H1 (cell line): ENCODE measurements at regions not wholly inside any gene's neighbourhood (a gene's known extent, or its start where the extent isn't known, plus 50 kb on each side); places are given as distances from the start of the nearest gene placed in this dataset.

Experiments used
- CTCF ChIA-PET: fragments of 300-600 bp; sonication (Branson Sonifier 250); formaldehyde crosslinking; loops from one replicate; lab custom pipeline; 2021; ENCODE audit not compliant: partially characterized antibody; lab: Charles Lee
- POLR2A ChIA-PET: fragments of 300-600 bp; sonication (Branson Sonifier 250); formaldehyde crosslinking; loops from one replicate; lab custom pipeline; 2021; ENCODE audit warnings: inconsistent platforms; ENCODE audit not compliant: partially characterized antibody; lab: Charles Lee
- DNase-seq, 2 experiments: peaks; one replicate each; pipeline versions ENCODE4 v3.0.0 to v3.0.0-alpha.2; 2010 to 2022; ENCODE audit warnings: low spot score in 2 of 2, low read depth in 1 of 2, mixed read lengths in 1 of 2
- FAIRE-seq: peaks from 2 replicates; lab custom pipeline; 2011; peaks lifted over from hg19 to GRCh38; lab: Jason Lieb, UNC
- H2AFZ ChIP-seq: 2 replicates; pipeline ENCODE4 v1.8.1; 2012; ENCODE audit warnings: low read length, inconsistent platforms
- H2AK5ac ChIP-seq: 2 replicates; pipeline ENCODE4 v1.6.1; 2013; ENCODE audit warnings: low read depth, low read length
- H2BK120ac ChIP-seq: replicated peaks from 2 replicates; pipeline ENCODE3; 2013; ENCODE audit warnings: low read depth, low read length, inconsistent platforms
- H2BK12ac ChIP-seq: 2 replicates; pipeline ENCODE4 v1.6.1; 2013; ENCODE audit warnings: low read depth, low read length
- H2BK15ac ChIP-seq: 2 replicates; pipeline ENCODE4 v1.6.1; 2013; ENCODE audit warnings: low read length
- H2BK20ac ChIP-seq: 2 replicates; pipeline ENCODE4 v1.6.1; 2013; ENCODE audit warnings: low read length
- H2BK5ac ChIP-seq: 2 replicates; pipeline ENCODE4 v1.6.1; 2013; ENCODE audit warnings: low read depth, low read length
- H3K14ac ChIP-seq: 2 replicates; pipeline ENCODE4 v1.6.1; 2013; ENCODE audit warnings: inconsistent platforms; ENCODE audit not compliant: insufficient read length
- H3K18ac ChIP-seq: 2 replicates; pipeline ENCODE4 v1.6.1; 2013; ENCODE audit warnings: low read length; ENCODE audit errors: extremely low read depth
- H3K23ac ChIP-seq: 2 replicates; pipeline ENCODE4 v1.6.1; 2013; ENCODE audit warnings: inconsistent platforms; ENCODE audit not compliant: insufficient read length
- H3K23me2 ChIP-seq: 2 replicates; pipeline ENCODE4 v1.6.1; 2013; ENCODE audit warnings: low read depth, low read length
- H3K27ac ChIP-seq: 2 replicates; pipeline ENCODE4 v1.6.1; 2011; ENCODE audit warnings: low read depth, low read length, inconsistent platforms
- H3K27me3 ChIP-seq, 4 experiments: replicated peaks in 1 of 4; 1 replicate in 1 of 4; 2 replicates in 3 of 4; pipeline versions ENCODE4 v1.6.1 to v1.8.1; 2011 to 2013; ENCODE audit warnings: low read length in 3 of 4, mild to moderate bottlenecking in 3 of 4, inconsistent platforms in 2 of 4, mixed read lengths in 2 of 4, moderate library complexity in 1 of 4; ENCODE audit not compliant: control insufficient read depth in 3 of 4, insufficient read depth in 3 of 4; ENCODE audit errors: extremely low read depth in 1 of 4
- H3K36me3 ChIP-seq, 4 experiments: 2 replicates each; pipeline versions ENCODE4 v1.6.1 to v1.8.1; 2011 to 2013; ENCODE audit warnings: mild to moderate bottlenecking in 4 of 4, low read length in 3 of 4, moderate library complexity in 2 of 4, control low read depth in 1 of 4, inconsistent platforms in 1 of 4; ENCODE audit not compliant: insufficient read depth in 4 of 4, control insufficient read depth in 2 of 4
- H3K4ac ChIP-seq: replicated peaks from 2 replicates; pipeline ENCODE3; 2013; ENCODE audit warnings: low read length, low read depth, mixed read lengths, inconsistent platforms; ENCODE audit not compliant: insufficient read length
- H3K4me1 ChIP-seq, 4 experiments: replicated peaks in 1 of 4; 1 replicate in 1 of 4; 2 replicates in 3 of 4; pipeline versions ENCODE4 v1.6.1 to v1.8.1; 2011 to 2013; ENCODE audit warnings: low read length in 3 of 4, inconsistent platforms in 2 of 4, mixed read lengths in 1 of 4; ENCODE audit not compliant: insufficient read depth in 4 of 4, control insufficient read depth in 3 of 4
- H3K4me2 ChIP-seq, 2 experiments: 2 replicates each; pipeline versions ENCODE4 v1.6.1 to v1.8.1; 2011 to 2013; ENCODE audit warnings: low read depth in 2 of 2, low read length in 2 of 2, control low read depth in 1 of 2, inconsistent platforms in 1 of 2, mild to moderate bottlenecking in 1 of 2; ENCODE audit not compliant: insufficient read depth in 1 of 2
- H3K4me3 ChIP-seq, 4 experiments: fragments of 200-600, 300-600 bp in 1 of 4; sonication (generic), shearing (Covaris generic), sonication (Bioruptor Twin) in 1 of 4; 2 replicates each; pipeline versions ENCODE4 v1.5.1 to v1.8.1; 2011 to 2016; ENCODE audit warnings: low read length in 4 of 4, low read depth in 3 of 4, control low read depth in 2 of 4, inconsistent platforms in 2 of 4, mild to moderate bottlenecking in 2 of 4, mixed read lengths in 1 of 4, moderate library complexity in 1 of 4; ENCODE audit not compliant: insufficient read depth in 2 of 4; ENCODE audit errors: extremely low read depth in 1 of 4
- H3K56ac ChIP-seq: replicated peaks from 2 replicates; pipeline ENCODE3; 2013; ENCODE audit warnings: low read depth, mild to moderate bottlenecking, mixed read lengths, low read length, inconsistent platforms; ENCODE audit not compliant: insufficient read length
- H3K79me1 ChIP-seq: 2 replicates; pipeline ENCODE4 v1.6.1; 2013; ENCODE audit warnings: low read depth, low read length, control low read depth
- H3K79me2 ChIP-seq, 2 experiments: 2 replicates each; pipeline versions ENCODE4 v1.6.1 to v1.8.1; 2012 to 2013; ENCODE audit warnings: low read length in 2 of 2, mild to moderate bottlenecking in 2 of 2, inconsistent platforms in 1 of 2; ENCODE audit not compliant: insufficient read depth in 2 of 2, control insufficient read depth in 1 of 2
- H3K9ac ChIP-seq, 4 experiments: replicated peaks in 1 of 4; 1 replicate in 1 of 4; 2 replicates in 3 of 4; pipeline versions ENCODE4 v1.6.1 to v1.8.1; 2011 to 2013; ENCODE audit warnings: low read depth in 3 of 4, low read length in 3 of 4, control low read depth in 2 of 4, mild to moderate bottlenecking in 2 of 4, moderate library complexity in 2 of 4, inconsistent platforms in 1 of 4; ENCODE audit errors: extremely low read depth in 1 of 4
- H3K9me3 ChIP-seq, 2 experiments: 2 replicates each; pipeline versions ENCODE4 v1.6.1 to v1.8.1; 2012 to 2013; ENCODE audit warnings: mild to moderate bottlenecking in 2 of 2, moderate library complexity in 2 of 2, control low read depth in 1 of 2, inconsistent platforms in 1 of 2, low read depth in 1 of 2, low read length in 1 of 2, mixed read lengths in 1 of 2; ENCODE audit not compliant: insufficient read depth in 2 of 2
- H4K20me1 ChIP-seq, 2 experiments: replicated peaks in 1 of 2; 2 replicates each; pipeline versions ENCODE3 to v1.8.1; 2011 to 2013; ENCODE audit warnings: inconsistent platforms in 2 of 2, low read length in 2 of 2, mild to moderate bottlenecking in 1 of 2; ENCODE audit not compliant: insufficient read depth in 2 of 2, control insufficient read depth in 1 of 2
- H4K5ac ChIP-seq: 2 replicates; pipeline ENCODE4 v1.6.1; 2013; ENCODE audit warnings: low read length, low read depth, mixed read lengths, inconsistent platforms; ENCODE audit not compliant: insufficient read length
- H4K8ac ChIP-seq: 2 replicates; pipeline ENCODE4 v1.8.0; 2013; ENCODE audit warnings: mild to moderate bottlenecking, moderate library complexity, low read length, inconsistent platforms; ENCODE audit not compliant: insufficient read depth; ENCODE audit errors: extremely low read depth
- H4K91ac ChIP-seq: replicated peaks from 2 replicates; pipeline ENCODE3; 2013; ENCODE audit warnings: low read length, mixed read lengths, inconsistent platforms; ENCODE audit not compliant: insufficient read length
- ASH2L ChIP-seq: fragments of 200-600, 300-600 bp; sonication (generic); IDR thresholded peaks from one replicate; pipeline ENCODE4 v1.7.1; 2017; ENCODE audit warnings: low read length
- CHD2 ChIP-seq: IDR thresholded peaks from 2 replicates; pipeline ENCODE4 v1.6.1; 2012; ENCODE audit warnings: low read length, improper control_type of control experiment
- CREB1 ChIP-seq: IDR thresholded peaks from 2 replicates; pipeline ENCODE4 v1.6.1; 2012; ENCODE audit warnings: inconsistent platforms
- GABPA ChIP-seq: IDR thresholded peaks from 2 replicates; pipeline ENCODE4 v1.6.1; 2011; ENCODE audit warnings: mild to moderate bottlenecking, low read length, moderate library complexity, borderline replicate concordance; ENCODE audit not compliant: insufficient read depth
- JUND ChIP-seq: IDR thresholded peaks from 2 replicates; pipeline ENCODE4 v1.6.1; 2011; ENCODE audit warnings: mild to moderate bottlenecking, improper control_type of control experiment, low read length
- KDM1A ChIP-seq: fragments of 200-600, 300-600 bp; sonication (generic); IDR thresholded peaks from 2 replicates; pipeline ENCODE4 v1.7.1; 2016; ENCODE audit warnings: mild to moderate bottlenecking, low read length, borderline replicate concordance
- POLR2A ChIP-seq, 2 experiments: IDR thresholded peaks; 1 replicate in 1 of 2; 2 replicates in 1 of 2; pipeline ENCODE4 v1.6.1; 2011; ENCODE audit warnings: low read depth in 2 of 2, low read length in 2 of 2, mild to moderate bottlenecking in 2 of 2; ENCODE audit errors: control extremely low read depth in 1 of 2
- POLR2AphosphoS5 ChIP-seq: IDR thresholded peaks from 2 replicates; pipeline ENCODE4 v1.6.1; 2011; ENCODE audit warnings: low read depth, low read length
- RNF2 ChIP-seq: fragments of 200-900, 300-1000 bp; sonication (generic); IDR thresholded peaks from 2 replicates; pipeline ENCODE4 v1.7.1; 2016; ENCODE audit warnings: borderline replicate concordance, low read depth, mild to moderate bottlenecking, antibody characterized with exemption, low read length; ENCODE audit not compliant: poor library complexity, severe bottlenecking; ENCODE audit errors: missing control alignments
- RXRA ChIP-seq: IDR thresholded peaks from 2 replicates; pipeline ENCODE4 v1.6.1; 2011; ENCODE audit warnings: low read depth, mild to moderate bottlenecking, low read length, moderate library complexity; ENCODE audit not compliant: insufficient read depth
- SIRT6 ChIP-seq: IDR thresholded peaks from one replicate; pipeline ENCODE4 v1.7.1; 2012; ENCODE audit warnings: low read length, inconsistent platforms
- SIX5 ChIP-seq: IDR thresholded peaks from 2 replicates; pipeline ENCODE4 v1.6.1; 2011; ENCODE audit warnings: mild to moderate bottlenecking, low read depth, low read length
- TAF1 ChIP-seq: IDR thresholded peaks from 2 replicates; pipeline ENCODE4 v1.6.1; 2011; ENCODE audit warnings: mild to moderate bottlenecking, low read depth, low read length
- WGBS, 2 experiments: shearing (Covaris generic) in 1 of 2; methylation state at CpG; one replicate each; pipeline versions ENCODE4 v1.1.6 to v1.1.7; 2013 to 2015; ENCODE audit warnings: low lambda C conversion rate in 2 of 2, mixed read lengths in 2 of 2, inconsistent platforms in 1 of 2, low coverage in 1 of 2, missing lambda C conversion rate in 1 of 2; ENCODE audit not compliant: insufficient replicate concordance in 2 of 2, insufficient coverage in 1 of 2, insufficient read length in 1 of 2; ENCODE audit errors: extremely low coverage in 1 of 2, missing lambda C conversion rate in 1 of 2; 5-methylcytosine and 5-hydroxymethylcytosine counted together
- TF ChIP-seq, protein P1 (sequence below): IDR thresholded peaks from 2 replicates; pipeline ENCODE4 v1.6.1; 2012; ENCODE audit warnings: inconsistent platforms

DNA sequence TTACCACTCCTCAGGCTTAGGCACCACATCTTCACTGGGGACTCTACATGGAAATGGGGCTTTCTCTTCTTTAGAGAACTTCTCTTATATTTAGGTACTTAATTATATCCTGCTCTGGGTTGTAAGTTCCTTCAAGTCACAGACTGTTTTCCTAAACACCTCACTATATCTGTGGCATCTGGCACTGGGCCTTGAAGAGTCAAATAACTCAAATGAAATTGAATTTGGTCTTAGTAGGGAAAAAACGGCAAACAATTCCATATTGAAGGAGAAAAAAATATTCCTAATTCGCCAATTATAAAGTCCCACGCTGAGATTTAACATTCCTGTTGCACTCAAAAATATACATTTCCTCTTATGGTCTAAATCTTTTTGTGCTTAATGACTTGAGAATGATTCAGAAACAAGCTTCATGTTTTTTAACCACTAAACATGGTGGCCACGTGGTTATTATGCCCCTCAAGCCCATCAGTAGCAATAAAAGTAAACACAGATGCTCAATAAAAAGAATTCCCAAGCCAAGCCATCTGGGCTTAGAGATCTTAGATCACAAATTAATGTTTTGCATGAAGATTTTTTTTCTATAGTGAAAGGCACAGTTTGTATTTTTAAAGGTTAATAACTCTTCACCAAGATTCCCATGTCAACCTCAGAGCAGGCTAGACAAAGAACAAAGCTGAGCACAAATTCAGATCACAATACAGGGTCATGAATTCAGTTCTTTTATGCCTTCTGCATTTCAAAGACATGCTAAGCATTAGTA is 105.5 kb upstream of the SYT4 start:
- H3K14ac ChIP-seq, result no peak overlapping the region
- H3K4me1 ChIP-seq, result no peaks in the 10 kb centered on the region
- H4K5ac ChIP-seq, result no peak overlapping the region
- no peak overlapping the region for H3K27ac ChIP-seq
- H3K4ac ChIP-seq, result no peak overlapping the region
- no peak overlapping the region for H2BK5ac ChIP-seq
- no peak overlapping the region for H4K91ac ChIP-seq
- H3K79me1 ChIP-seq, result no peaks in the 10 kb centered on the region
- DNase-seq, result no peak
- H4K8ac ChIP-seq, result no peak overlapping the region
- FAIRE-seq, result no peak
- H2BK12ac ChIP-seq, result no peak overlapping the region
- no peaks in the 10 kb centered on the region for H4K20me1 ChIP-seq
- ChIA-PET POLR2A (no interaction called here), CTCF (interaction anchor here (0.9 to 1.5 kb wide), 4 partner anchors 9 to 1329 kb away, joined by 3 to 4 read pairs (median 3); no protein-coding TSS in a partner anchor)
- no peak overlapping the region for H3K4me3 ChIP-seq
- no peak overlapping the region for H3K23ac ChIP-seq
- no peak overlapping the region for H2AK5ac ChIP-seq
- H2BK15ac ChIP-seq, result no peak overlapping the region
- H3K9ac ChIP-seq, result no peak overlapping the region
- no peak overlapping the region for H2AFZ ChIP-seq
- no peaks in the 10 kb centered on the region for H3K36me3 ChIP-seq
- H2BK20ac ChIP-seq, result no peak overlapping the region
- no peaks in the 10 kb centered on the region for H3K27me3 ChIP-seq
- H2BK120ac ChIP-seq, result no peak overlapping the region
- no peaks in the 10 kb centered on the region for H3K79me2 ChIP-seq
- 89% methylated on average over 4 of the region's 4 CpGs; no CpG with 5 or more reads in 1 of the 2 experiments for WGBS, 2 experiments
- H3K18ac ChIP-seq, result no peak overlapping the region
- no peaks in the 10 kb centered on the region for H3K9me3 ChIP-seq
- no peak overlapping the region for H3K4me2 ChIP-seq
- no peak overlapping the region for H3K56ac ChIP-seq
- H3K23me2 ChIP-seq, result no peaks in the 10 kb centered on the region
- TF ChIP-seq RXRA (no peak), GABPA (no peak), RNF2 (no peak), JUND (no peak), POLR2AphosphoS5 (no peak), SIRT6 (no peak), KDM1A (no peak), CREB1 (no peak), CHD2 (no peak), ASH2L (no peak), TAF1 (no peak), SIX5 (no peak), POLR2A (IDR thresholded peaks at IDR 0.05; ENCODE audit: control extremely low read depth in 1 of 2, low read depth in 2 of 2, low read length in 2 of 2) (no peak)
- TF ChIP-seq, protein P1, sequence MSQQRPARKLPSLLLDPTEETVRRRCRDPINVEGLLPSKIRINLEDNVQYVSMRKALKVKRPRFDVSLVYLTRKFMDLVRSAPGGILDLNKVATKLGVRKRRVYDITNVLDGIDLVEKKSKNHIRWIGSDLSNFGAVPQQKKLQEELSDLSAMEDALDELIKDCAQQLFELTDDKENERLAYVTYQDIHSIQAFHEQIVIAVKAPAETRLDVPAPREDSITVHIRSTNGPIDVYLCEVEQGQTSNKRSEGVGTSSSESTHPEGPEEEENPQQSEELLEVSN, result no peak
